Activated naive CD8-positive, alpha-beta T cell treated with anti-CD3 and anti-CD28 coated beads, Interleukin-2, amount 50 U/mL, for 24 hours (primary cell): ENCODE measurements at regions not wholly inside any gene's neighbourhood (a gene's known extent, or its start where the extent isn't known, plus 50 kb on each side); places are given as distances from the start of the nearest gene placed in this dataset.

Experiments
- ATAC-seq: fragments of 150-1000 bp; cut with Tn5 transposase; one replicate; pipeline ENCODE4 v1.10.0; 2021
- DNase-seq: peaks from one replicate; pipeline ENCODE4 v3.0.0; 2021
- H3K27ac Mint-ChIP-seq: one replicate; pipeline ENCODE4 v1.8.0; 2021; ENCODE audit warnings: mild to moderate bottlenecking, mixed read lengths
- H3K27me3 Mint-ChIP-seq: one replicate; pipeline ENCODE4 v1.8.0; 2021; ENCODE audit warnings: mixed read lengths
- H3K36me3 Mint-ChIP-seq: one replicate; pipeline ENCODE4 v1.8.0; 2021; ENCODE audit warnings: low read depth, mixed read lengths
- H3K4me1 Mint-ChIP-seq: one replicate; pipeline ENCODE4 v1.8.0; 2021; ENCODE audit warnings: mixed read lengths
- H3K4me3 Mint-ChIP-seq: one replicate; pipeline ENCODE4 v1.8.0; 2021; ENCODE audit warnings: mild to moderate bottlenecking, moderate library complexity, mixed read lengths
- H3K9me3 Mint-ChIP-seq: one replicate; pipeline ENCODE4 v1.8.0; 2021; ENCODE audit warnings: mixed read lengths

DNA sequence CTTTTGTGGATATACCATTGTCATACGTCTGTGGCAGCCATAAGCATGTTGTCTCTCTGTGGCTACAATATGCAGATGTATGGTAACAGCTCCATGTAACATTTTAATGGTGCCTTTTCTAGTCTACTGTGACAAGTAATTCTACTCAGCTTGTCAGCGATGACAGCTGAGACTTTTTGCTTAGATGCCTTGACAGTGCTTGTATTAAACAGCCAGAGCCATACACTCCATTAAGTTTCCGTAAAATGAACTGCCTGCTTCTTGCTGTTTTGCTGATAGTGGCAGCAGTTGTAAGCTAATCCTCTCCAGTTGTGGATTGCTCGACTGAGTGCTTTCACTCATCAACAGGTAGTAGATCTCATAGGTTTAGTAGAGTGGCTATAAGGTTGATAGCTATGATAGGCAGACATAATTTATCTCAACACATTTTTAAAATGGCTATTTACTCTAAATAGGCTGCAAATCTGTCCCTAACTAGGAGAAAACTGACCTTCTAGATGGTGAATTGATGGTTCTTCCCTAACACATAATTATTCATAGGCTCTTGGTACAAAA, 260.2 kb upstream of the NAALADL2 start:
- H3K36me3 Mint-ChIP-seq, result no peaks in the 10 kb centered on the region
- no peak overlapping the region for H3K27ac Mint-ChIP-seq
- H3K27me3 Mint-ChIP-seq, result no peaks in the 10 kb centered on the region
- no peaks in the 10 kb centered on the region for H3K9me3 Mint-ChIP-seq
- H3K4me1 Mint-ChIP-seq, result no peaks in the 10 kb centered on the region
- DNase-seq (no peak), ATAC-seq (no peak)
- no peak overlapping the region for H3K4me3 Mint-ChIP-seq

DNA sequence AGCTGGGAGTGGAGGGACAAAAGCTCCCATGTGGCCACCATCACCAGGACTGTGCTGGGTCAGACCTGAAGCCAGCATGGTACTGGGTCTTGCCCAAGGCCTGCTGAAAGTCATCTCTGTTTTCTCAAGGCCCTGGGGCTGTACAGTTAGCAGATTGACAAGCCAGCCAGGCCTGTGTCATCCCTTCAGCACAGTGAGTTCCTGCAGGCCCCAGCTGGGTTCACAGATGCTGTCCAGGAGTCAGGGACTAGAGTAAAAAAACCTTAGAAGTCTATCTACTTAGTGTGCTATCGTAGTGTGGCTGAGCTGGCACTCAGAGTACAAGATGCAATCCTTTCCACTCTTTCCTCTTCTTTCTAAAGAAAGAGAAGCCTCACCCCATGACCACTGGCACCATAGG, 246.0 kb upstream of the NAALADL2 start:
- Mint-ChIP-seq H3K4me1 (no peaks in the 10 kb centered on the region), H3K36me3 (no peaks in the 10 kb centered on the region), H3K9me3 (no peaks in the 10 kb centered on the region), H3K4me3 (no peak overlapping the region), H3K27me3 (no peaks in the 10 kb centered on the region), H3K27ac (no peak overlapping the region)
- DNase-seq (no peak), ATAC-seq (peak; percentile 28)

DNA sequence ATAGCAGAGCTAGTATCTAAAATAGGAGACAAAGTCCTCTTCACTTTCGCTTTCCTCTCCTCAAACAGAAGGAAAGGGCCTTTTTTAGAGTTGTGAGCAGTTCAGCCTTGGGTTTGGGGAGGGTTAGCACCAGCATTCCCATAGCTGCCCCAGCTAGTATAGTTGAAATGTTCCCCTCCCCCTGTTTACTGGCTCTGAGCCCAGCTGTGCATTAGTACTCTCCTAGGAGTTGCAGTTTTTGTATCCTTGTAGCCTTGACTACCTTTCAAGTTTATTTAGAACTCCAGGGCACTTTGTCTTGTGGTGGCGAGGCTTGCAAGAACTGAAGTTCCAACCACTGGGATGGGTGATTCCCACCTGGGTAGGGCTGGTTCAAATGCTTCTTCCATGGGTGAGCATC, 245.1 kb upstream of the NAALADL2 start:
- no peaks in the 10 kb centered on the region for H3K27me3 Mint-ChIP-seq
- no peaks in the 10 kb centered on the region for H3K36me3 Mint-ChIP-seq
- H3K4me3 Mint-ChIP-seq, result no peak overlapping the region
- H3K27ac Mint-ChIP-seq, result no peak overlapping the region
- no peaks in the 10 kb centered on the region for H3K4me1 Mint-ChIP-seq
- no peaks in the 10 kb centered on the region for H3K9me3 Mint-ChIP-seq
- no peak for ATAC-seq
- DNase-seq, result no peak

DNA sequence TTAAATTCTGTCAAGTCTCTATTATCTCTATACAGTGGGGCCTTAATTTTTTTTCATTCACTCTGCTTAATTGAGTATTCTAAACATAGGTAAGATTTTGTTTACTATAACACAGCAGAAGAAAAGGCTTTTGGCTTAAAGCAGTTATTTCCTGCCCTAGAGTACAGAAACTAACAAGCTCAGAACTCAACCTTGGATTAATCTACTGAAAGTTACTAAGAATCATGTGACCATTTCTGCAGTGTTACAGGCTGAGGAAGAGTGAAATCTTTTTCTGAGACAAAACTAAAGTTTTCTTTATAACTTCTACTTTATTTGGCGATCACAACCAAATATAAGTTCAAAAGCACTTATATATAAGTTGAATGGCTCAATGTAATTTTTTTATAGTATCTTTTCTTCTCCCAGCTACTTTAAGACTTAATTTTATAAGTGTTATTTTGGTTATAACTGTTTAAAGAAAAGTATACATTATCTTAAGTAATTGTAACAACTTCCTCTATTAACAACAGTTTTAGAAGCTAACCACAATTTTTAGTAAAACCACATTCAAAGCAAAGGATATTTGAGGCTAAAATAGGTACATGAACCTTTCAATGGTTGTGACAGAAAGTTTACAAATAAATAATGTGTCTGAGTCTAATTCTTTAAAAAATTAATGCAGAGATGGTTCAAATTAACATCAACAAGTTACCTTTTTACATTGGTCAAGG, 240.6 kb upstream of the NAALADL2 start:
- H3K9me3 Mint-ChIP-seq, result no peaks in the 10 kb centered on the region
- H3K4me1 Mint-ChIP-seq, result no peaks in the 10 kb centered on the region
- H3K27me3 Mint-ChIP-seq, result no peaks in the 10 kb centered on the region
- no peak overlapping the region for H3K4me3 Mint-ChIP-seq
- H3K27ac Mint-ChIP-seq, result no peak overlapping the region
- ATAC-seq (no peak), DNase-seq (no peak)
- H3K36me3 Mint-ChIP-seq, result no peaks in the 10 kb centered on the region

DNA sequence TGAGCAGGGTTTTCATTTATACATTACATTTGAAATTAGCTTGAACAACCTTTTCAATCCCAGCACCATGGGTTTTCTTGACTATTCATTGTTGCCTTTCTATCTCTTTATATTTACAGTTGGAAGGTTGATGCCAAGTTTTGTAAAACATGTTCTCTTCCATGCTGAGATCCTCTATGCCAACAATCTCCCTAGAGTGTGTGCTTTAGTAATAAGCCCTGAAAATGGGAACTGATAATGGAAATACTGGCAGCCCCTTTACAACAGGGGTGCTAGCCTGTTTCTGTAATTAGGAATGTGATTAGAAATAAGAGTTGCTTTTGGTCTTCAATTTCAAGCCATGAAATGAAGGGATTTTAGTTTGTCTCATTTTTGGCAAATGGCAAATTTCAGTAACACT, 239.9 kb upstream of the NAALADL2 start:
- Mint-ChIP-seq H3K36me3 (no peaks in the 10 kb centered on the region), H3K4me3 (no peak overlapping the region), H3K27me3 (no peaks in the 10 kb centered on the region), H3K9me3 (no peaks in the 10 kb centered on the region), H3K4me1 (no peaks in the 10 kb centered on the region), H3K27ac (no peak overlapping the region)
- no peak for DNase-seq
- no peak for ATAC-seq

DNA sequence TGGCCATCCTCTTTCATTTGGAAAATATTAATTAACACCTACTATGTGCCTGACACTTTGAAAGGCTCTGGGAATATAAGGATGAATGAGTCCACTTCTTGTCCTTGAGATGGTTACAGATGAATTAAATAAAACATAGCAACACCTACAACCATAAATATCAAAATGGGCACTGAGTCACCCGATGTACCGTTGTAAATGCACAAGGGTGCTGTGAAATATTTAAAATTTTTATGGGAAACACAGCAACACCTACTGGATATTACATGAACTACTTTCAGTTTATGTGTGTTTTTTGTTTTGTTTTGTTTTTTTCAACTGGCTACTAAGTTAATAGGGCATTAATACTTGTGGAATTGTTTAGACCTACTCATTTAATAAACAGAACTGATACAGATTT, 239.0 kb upstream of the NAALADL2 start:
- no peaks in the 10 kb centered on the region for H3K9me3 Mint-ChIP-seq
- ATAC-seq (no peak), DNase-seq (no peak)
- H3K4me3 Mint-ChIP-seq, result no peak overlapping the region
- no peaks in the 10 kb centered on the region for H3K36me3 Mint-ChIP-seq
- no peaks in the 10 kb centered on the region for H3K4me1 Mint-ChIP-seq
- H3K27ac Mint-ChIP-seq, result no peak overlapping the region
- H3K27me3 Mint-ChIP-seq, result no peaks in the 10 kb centered on the region

DNA sequence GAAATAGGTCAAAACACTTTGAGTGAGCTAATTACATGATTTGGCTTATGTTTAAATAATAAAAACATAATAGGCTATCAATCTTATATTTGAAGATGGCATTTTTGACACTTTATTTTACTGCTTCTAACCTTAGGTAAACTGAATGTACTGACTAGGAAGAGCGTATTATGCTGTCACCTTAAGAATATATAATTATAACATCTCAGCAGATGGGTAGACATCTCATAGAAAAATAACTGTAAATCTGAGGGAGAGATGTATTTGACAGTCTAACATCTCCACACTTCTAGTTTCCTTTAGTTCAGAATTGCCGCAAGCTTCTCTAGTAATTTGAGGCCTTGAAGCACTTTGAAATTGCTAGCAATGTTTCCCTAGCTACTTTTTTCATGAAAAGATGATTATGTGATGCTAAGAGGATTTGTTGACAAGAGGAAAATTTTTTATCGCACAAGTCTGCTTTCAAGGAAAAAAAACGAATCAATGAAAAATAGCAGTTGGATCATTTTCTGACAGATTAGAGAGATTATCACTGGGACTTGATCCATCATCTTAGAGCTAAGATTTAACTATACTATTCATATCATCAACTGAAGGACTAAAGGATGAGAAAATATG, 238.2 kb upstream of the NAALADL2 start:
- ATAC-seq (no peak), DNase-seq (no peak)
- Mint-ChIP-seq H3K9me3 (no peaks in the 10 kb centered on the region), H3K27me3 (no peaks in the 10 kb centered on the region), H3K36me3 (no peaks in the 10 kb centered on the region), H3K27ac (no peak overlapping the region), H3K4me3 (no peak overlapping the region), H3K4me1 (no peaks in the 10 kb centered on the region)

DNA sequence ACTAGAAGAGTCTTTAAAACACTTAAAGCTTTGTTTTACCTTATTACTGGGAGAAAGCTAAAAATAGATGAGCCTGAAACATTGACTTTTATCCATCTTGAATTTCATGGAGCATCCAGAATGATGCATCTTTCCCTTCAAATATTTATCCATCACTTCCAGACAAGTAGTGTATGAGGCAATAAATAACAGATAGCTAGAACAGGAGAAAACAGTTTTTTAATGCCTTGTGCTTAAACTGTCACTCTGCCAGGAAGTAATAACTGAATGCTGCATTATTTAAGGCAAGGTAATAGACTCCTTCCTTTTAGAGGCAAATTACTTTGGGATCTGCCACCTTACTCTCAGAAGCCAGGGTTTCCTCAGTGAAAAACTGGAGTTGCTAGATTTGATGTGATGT, 225.8 kb upstream of the NAALADL2 start:
- no peak overlapping the region for H3K27ac Mint-ChIP-seq
- H3K36me3 Mint-ChIP-seq, result no peaks in the 10 kb centered on the region
- no peaks in the 10 kb centered on the region for H3K27me3 Mint-ChIP-seq
- no peak overlapping the region for H3K4me3 Mint-ChIP-seq
- ATAC-seq, result no peak
- no peak for DNase-seq
- no peaks in the 10 kb centered on the region for H3K4me1 Mint-ChIP-seq
- no peaks in the 10 kb centered on the region for H3K9me3 Mint-ChIP-seq

DNA sequence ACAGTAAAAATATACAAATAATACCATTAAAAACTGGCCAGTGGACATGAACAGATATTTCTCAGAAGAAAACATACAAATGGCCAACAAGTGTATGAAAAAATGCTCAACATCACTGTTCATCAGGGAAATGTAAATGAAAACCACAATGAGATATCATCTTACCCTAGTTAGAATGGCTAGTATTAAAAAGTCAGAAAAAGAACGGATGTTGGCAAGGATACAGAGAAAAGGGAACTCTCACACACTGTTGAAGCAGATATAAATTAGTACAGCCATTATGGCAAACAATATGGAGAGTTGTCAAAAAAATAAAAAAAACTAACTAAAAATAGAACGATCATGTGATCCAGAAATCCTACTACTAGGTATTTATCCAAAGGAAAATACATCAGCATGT, 222.7 kb upstream of the NAALADL2 start:
- no peak for ATAC-seq
- no peaks in the 10 kb centered on the region for H3K36me3 Mint-ChIP-seq

DNA sequence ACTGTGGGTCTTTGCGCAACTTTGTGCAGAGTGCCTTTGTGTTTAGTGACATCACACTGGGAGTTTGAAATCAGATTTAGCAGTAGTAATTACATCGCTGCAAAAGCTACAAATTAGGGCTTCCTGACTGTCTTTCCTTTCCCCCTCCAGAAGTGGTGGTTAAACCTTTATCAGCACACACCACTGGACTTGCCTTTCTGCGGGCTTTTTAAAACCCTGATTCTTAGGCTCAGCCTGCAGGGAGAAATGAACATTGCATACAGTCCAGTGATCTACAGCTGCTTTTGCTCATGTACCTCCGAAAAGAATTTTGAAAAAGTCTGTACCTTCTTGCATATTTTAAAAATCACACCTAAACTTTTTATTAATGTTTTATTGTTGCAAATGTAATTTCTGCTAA, 219.7 kb upstream of the NAALADL2 start:
- Mint-ChIP-seq H3K36me3 (no peaks in the 10 kb centered on the region), H3K4me1 (no peaks in the 10 kb centered on the region), H3K27me3 (no peaks in the 10 kb centered on the region), H3K4me3 (no peak overlapping the region), H3K27ac (no peak overlapping the region), H3K9me3 (peaks cover 5% of the 10 kb centered on the region)
- ATAC-seq (no peak), DNase-seq (no peak)

More for the DNA sequence above, 222.7 kb upstream of the NAALADL2 start:
- H3K27me3 Mint-ChIP-seq, result no peaks in the 10 kb centered on the region
- H3K9me3 Mint-ChIP-seq, result no peaks in the 10 kb centered on the region
- DNase-seq, result no peak
- H3K4me1 Mint-ChIP-seq, result no peaks in the 10 kb centered on the region
- no peak overlapping the region for H3K27ac Mint-ChIP-seq
- no peak overlapping the region for H3K4me3 Mint-ChIP-seq

DNA sequence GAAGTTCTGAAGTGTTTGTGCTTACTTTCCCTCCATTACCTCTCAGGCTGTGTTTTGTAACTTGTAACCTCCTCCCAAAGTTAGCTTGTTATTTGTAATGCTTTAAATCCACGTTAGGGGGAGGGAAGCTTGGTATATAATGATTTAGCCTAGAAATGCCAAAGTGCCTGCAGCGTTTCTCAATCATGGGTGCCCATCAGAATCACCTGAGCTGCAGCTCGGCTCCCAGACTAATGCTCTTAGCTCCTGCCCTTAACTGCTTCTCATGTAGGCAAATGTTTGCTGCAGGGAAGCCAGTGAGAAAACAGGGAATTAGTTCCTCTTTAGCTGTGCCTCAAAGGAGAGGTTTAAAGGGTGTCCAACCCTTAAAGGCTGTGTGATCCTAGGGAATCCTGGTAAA, 219.2 kb upstream of the NAALADL2 start:
- DNase-seq (no peak), ATAC-seq (no peak)
- H3K4me1 Mint-ChIP-seq, result no peaks in the 10 kb centered on the region
- no peak overlapping the region for H3K4me3 Mint-ChIP-seq
- no peak overlapping the region for H3K27ac Mint-ChIP-seq
- H3K9me3 Mint-ChIP-seq, result peaks cover 5% of the 10 kb centered on the region
- H3K27me3 Mint-ChIP-seq, result no peaks in the 10 kb centered on the region
- no peaks in the 10 kb centered on the region for H3K36me3 Mint-ChIP-seq

DNA sequence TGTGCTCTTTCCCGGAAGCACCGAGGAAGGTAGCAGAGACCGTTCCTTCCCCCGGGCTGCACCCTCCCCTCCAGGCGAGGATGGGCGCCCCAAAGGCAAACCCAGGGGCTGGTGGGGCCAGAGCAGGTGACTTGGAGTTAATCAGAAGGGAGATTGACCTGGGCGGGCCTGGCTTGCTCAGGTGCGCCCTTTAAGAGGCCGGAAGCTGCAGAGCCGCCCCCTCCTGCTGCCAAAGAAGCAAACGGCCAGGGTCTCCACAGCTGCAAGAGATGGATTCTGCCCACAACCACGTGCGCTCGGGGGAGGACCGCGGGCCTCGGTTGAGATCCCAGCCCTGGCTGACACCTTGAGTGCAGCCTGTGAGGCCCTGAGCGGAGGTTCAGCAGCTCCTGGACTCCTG, 218.2 kb upstream of the NAALADL2 start:
- DNase-seq (no peak), ATAC-seq (no peak)
- Mint-ChIP-seq H3K4me3 (no peak overlapping the region), H3K4me1 (no peaks in the 10 kb centered on the region), H3K27ac (no peak overlapping the region), H3K36me3 (no peaks in the 10 kb centered on the region), H3K9me3 (peaks cover 5% of the 10 kb centered on the region), H3K27me3 (no peaks in the 10 kb centered on the region)

DNA sequence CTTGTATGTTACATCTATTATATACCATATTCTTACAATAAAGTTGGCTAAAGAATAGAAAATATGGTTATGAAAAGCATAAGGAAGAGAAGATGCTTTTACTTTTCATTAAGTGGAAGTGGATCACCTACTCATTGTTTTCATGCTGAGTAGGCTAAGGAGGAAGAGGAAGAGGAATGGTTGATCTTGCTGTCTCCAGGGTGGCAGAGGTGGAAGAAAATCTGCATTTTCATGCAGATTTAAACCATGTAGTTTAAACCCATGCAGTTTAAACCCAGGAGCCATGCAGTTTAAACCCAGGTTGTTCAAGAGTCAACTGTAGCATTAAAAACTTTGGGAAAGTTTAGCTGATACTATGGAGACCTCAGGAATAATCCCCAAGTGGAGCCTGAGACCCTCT, 214.8 kb upstream of the NAALADL2 start:
- Mint-ChIP-seq H3K36me3 (no peaks in the 10 kb centered on the region), H3K4me1 (no peaks in the 10 kb centered on the region), H3K27me3 (no peaks in the 10 kb centered on the region), H3K4me3 (no peak overlapping the region), H3K27ac (no peak overlapping the region), H3K9me3 (peaks cover 5% of the 10 kb centered on the region)
- DNase-seq (no peak), ATAC-seq (no peak)

DNA sequence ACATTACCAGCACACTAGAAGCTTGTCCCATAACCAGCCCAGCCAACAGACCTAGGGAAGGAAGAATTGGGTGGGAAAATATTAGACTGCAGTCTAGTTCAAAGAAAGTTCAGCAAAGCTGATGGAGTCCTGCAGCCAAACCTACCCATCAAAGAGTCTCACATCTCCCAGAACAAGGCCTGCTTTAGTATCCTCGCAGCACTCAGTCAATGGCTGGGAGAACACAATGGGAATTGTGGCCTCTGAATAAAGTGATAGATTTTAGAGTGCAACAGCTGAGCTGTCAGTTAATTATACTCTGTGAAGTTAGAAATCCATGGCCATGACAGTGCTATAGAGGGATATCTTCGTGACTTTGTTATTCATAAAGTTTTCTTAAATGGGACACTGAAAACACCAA, 207.2 kb upstream of the NAALADL2 start:
- no peak overlapping the region for H3K4me3 Mint-ChIP-seq
- no peak for ATAC-seq
- no peaks in the 10 kb centered on the region for H3K4me1 Mint-ChIP-seq
- H3K36me3 Mint-ChIP-seq, result no peaks in the 10 kb centered on the region
- H3K27me3 Mint-ChIP-seq, result no peaks in the 10 kb centered on the region
- no peak for DNase-seq
- no peak overlapping the region for H3K27ac Mint-ChIP-seq
- no peaks in the 10 kb centered on the region for H3K9me3 Mint-ChIP-seq

DNA sequence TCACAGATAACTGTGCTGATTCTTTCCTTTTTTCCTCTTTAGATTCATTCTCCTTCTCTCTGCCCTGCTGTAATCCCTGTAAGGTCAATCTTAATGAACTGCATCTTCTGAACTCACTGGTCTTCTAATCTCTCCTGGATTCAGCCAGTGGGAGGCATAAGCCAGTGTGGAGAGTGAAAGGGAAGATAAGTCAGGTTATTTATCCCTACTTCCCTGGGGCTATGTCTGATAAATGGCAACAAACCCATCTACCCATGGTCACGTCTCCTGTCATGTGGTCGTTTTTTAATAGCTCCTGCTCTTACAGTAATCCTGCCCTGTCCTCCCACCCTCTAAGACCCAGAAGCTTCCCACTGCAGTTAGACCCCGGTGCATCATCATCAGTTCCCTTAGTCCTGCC, 199.6 kb upstream of the NAALADL2 start:
- Mint-ChIP-seq H3K4me1 (no peaks in the 10 kb centered on the region), H3K27ac (no peak overlapping the region), H3K4me3 (no peak overlapping the region), H3K9me3 (no peaks in the 10 kb centered on the region), H3K27me3 (no peaks in the 10 kb centered on the region), H3K36me3 (no peaks in the 10 kb centered on the region)
- ATAC-seq (no peak), DNase-seq (no peak)
